ENCODE measurements at regions not wholly inside any gene's neighbourhood (a gene's known extent, or its start where the extent isn't known, plus 50 kb on each side); places are given as distances from the start of the nearest gene placed in this dataset.
"Not testable (repeated sequence)": the region's sequence is repeated elsewhere in the genome, so short reads cannot be mapped to it uniquely, and the experiment has no call there.

GRCh38 chr16:88182967-88183881, 199.5 kb upstream of the ZNF469 start:
- TF ChIP-seq, protein P1, sequence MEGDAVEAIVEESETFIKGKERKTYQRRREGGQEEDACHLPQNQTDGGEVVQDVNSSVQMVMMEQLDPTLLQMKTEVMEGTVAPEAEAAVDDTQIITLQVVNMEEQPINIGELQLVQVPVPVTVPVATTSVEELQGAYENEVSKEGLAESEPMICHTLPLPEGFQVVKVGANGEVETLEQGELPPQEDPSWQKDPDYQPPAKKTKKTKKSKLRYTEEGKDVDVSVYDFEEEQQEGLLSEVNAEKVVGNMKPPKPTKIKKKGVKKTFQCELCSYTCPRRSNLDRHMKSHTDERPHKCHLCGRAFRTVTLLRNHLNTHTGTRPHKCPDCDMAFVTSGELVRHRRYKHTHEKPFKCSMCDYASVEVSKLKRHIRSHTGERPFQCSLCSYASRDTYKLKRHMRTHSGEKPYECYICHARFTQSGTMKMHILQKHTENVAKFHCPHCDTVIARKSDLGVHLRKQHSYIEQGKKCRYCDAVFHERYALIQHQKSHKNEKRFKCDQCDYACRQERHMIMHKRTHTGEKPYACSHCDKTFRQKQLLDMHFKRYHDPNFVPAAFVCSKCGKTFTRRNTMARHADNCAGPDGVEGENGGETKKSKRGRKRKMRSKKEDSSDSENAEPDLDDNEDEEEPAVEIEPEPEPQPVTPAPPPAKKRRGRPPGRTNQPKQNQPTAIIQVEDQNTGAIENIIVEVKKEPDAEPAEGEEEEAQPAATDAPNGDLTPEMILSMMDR (IDR thresholded peaks at IDR 0.05) = not testable (repeated sequence)
- TF ChIP-seq POLR2A (IDR thresholded peaks at IDR 0.05) = not testable (repeated sequence)
